EH (cell line): ENCODE measurements at regions not wholly inside any gene's neighbourhood (a gene's known extent, or its start where the extent isn't known, plus 50 kb on each side); places are given as distances from the start of the nearest gene placed in this dataset.
"Not testable (repeated sequence)": the region's sequence is repeated elsewhere in the genome, so short reads cannot be mapped to it uniquely, and the experiment has no call there.

Source experiments
- DNase-seq: peaks from one replicate; pipeline ENCODE4 v3.0.0-alpha.2; 2015; ENCODE audit warnings: low read depth

DNA sequence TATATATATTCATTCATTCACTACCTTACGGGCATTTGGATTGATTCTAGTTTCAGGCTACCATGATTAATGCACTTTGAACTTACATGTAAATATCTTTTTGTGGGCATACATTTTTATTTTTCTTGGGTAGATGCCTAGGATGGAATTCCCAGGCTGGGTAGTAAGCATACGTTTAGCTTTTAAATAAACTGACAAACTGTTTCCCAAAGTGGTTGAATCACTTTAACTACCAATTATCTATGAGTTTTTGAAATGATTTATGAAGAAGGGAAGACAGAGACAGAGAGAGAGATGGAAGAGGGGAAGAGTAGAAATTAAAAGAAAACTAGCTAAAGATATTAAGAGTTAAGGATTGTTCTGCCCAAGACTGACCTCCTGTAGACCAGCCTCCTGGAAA is 612.6 kb downstream of the PSAT1 start:
- peak; percentile 85 for DNase-seq

DNA sequence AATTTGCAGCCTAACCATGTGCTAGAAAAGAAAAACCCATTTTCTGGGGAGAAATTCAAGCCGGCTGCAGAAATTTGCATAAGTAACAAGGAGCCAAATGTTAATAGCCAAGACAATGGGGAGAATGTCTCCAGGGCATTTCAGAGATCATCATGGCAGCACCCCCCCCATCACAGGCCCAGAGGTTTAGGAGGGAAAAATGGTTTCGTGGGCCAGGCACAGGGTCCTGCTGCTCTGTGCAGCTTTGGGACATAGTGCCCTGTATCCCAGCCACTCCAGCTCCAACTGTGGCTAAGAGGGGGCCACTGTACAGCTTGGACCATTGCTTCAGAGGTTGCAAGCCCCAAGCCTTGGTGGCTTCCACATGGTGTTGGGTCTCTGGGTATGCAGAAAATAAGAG is 620.0 kb downstream of the PSAT1 start:
- DNase-seq: not testable (repeated sequence)

DNA sequence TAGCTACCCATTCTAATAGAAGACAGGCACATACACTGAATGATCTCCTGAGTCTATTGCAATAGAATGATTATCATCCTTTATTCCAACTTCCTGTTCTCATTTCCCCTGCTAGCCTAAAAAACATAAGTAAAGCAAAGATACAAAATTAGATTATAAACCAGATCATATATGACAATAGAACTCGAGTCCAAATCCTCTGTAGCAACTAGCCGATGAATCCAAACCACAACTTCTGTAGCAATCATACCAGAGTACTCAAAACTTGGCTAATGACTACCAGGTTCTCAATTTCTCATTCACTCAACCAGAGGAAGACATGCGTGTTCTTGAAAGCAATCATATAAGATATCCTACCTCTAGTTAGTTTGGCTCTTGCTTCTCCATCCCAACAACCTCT is 622.1 kb downstream of the PSAT1 start:
- DNase-seq: no peak

DNA sequence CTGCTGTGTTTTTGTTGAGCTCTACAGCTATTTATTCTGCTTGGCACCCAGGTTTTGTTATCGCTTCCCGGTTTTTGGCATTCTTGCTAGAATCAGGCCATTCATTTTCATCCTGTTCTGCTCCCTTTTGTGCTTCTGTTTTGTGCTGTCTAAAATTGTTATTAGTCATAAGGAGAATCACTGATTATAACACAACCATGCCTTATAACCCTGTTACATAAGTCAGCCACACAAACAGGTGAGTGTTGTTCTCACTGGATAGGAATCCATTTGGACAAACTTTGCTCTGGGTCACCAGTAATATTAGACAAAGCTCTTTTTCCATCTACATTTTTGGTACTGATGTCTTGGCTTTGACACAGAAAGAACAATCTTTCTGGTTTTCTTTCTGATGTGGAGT is 622.8 kb downstream of the PSAT1 start:
- DNase-seq: no peak

DNA sequence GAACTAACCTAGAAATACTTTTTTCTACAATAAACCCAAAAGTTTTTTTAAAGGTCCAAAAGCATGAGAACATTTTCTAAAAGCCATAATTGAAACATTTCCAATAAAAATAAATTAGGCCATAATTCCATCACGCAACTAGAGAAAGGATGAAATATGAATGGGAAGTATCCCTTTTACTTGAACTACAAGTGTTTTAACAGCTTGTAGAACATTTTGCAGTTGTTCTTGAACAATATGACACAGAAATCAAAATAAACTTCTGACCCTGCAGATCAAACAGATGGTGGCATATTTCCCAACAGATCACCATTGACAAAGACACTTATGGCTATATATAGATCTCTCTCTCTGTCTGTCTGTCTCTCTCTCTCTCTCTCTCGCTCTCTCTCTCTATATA is 624.4 kb downstream of the PSAT1 start:
- peak; percentile 40 for DNase-seq

DNA sequence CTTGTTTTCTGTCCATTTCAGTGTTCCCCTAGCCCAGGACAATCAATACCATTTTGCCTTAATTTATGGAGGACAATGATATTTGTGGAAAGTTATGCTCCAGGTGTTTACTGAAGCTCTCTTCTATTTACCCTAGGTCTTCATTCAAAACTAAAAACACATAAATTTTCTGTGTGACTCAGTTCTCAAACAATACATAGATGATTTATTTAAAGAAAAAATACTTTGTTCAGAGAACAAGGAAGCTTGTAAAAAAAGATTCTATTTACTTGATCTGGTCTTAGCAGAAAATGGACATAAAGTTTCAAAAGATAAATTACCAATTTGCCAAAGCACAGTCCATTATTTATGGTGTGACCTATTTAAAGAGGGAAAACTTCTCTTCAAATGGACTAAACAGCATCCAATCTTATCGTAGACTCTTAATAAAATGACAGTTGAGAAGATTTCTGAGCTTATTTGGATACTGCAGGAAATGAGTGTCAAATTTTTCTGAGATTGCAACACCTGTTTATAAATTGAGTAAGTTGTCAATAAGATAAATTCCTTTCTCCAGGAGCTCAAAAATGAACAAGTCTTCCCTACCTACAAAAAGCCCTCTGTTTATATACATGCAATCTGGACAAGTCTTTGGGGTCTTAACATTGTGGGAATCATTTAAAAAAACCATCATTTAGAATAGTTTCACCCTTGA is 627.2 kb downstream of the PSAT1 start:
- no peak for DNase-seq

DNA sequence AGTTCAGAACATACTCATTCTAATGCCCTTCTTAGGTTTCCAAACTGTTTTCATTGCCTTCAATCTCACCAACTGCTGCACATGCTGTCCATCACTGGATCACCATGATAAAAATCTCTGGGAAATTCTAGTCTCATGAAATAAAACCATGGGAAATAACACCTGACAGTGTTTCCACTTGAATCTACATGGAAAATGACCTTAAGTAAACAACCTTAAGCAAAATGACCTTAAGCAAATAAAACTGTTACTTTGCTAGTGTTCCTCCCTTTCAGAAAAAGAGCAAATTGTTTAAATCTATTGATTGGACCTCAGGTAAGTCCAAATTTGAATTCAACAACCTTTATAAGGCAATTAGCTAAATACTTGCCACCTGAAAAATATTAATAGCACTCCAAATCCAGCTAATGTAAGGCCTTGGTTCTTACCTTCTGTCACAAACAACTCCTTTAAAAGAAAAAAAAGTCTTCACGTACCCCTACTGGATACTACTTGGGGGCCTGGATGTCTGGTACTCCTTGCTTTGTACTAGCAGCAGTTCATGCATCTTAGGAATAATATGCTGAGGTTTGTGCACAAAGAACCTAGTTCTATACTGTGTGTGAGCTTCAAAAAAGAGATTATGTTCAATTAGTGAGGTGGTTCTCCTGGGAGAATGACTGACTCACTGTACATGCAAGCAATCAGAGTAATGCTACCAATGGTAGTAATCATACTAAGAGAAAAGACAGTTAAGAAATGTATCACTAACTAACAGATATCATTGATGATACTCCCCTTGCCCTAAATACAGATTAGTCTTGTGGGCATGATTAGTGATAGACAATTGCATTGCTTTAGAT is 630.4 kb downstream of the PSAT1 start:
- DNase-seq: no peak

DNA sequence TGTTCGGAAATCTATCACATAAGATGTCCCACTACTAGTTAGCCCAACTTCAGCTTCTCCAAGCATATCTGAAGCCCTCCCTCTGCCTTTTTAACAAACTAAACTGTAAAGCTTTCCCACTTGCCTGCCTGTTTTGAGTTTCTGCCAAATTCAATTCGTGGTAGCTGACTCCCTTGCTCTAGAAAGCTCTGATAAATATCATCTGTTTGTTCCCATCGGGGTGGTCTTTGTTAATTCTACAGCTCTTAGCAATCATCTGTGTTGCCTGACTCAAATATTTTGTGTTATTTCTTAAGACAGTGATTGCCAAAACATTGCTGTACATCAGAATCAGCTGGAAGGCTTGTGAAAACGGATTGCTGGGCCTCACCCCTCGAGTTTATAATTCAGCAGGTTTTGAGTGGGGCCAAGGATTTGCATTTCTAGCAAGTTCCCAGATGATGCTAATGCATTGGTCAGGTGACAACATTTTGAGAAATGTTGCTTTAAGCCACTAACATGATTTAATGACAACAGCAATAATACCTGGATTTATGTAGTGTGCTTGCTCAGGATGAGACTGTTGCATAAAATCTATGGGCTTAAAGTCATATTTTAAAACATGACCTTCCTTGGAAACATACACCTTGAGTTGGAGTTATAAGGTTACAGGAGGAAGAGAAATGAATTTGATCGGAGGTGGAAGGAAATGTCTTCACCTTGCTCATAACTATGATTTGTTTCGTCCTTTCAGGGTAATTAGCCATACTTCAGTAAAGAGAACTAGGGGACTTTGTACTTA is 631.9 kb downstream of the PSAT1 start:
- DNase-seq: no peak

DNA sequence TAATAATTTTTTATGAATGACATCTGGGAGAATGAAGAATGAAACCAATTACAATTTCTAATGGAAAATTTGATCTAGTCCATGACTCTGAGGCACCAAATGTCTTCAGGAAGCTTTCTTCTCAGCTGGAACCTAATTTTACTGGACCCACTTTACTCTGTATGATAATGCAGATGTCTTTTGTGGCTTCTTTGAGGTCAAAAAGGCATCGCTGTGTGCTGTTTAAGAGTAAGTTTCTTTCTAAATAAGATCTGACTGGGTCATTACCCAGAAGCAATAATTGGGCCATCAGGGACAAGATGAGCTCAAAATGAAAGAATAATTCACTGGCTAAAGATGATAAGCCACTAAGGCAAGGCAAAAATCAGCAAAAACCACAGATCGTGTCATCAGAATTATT is 633.4 kb downstream of the PSAT1 start:
- no peak for DNase-seq

DNA sequence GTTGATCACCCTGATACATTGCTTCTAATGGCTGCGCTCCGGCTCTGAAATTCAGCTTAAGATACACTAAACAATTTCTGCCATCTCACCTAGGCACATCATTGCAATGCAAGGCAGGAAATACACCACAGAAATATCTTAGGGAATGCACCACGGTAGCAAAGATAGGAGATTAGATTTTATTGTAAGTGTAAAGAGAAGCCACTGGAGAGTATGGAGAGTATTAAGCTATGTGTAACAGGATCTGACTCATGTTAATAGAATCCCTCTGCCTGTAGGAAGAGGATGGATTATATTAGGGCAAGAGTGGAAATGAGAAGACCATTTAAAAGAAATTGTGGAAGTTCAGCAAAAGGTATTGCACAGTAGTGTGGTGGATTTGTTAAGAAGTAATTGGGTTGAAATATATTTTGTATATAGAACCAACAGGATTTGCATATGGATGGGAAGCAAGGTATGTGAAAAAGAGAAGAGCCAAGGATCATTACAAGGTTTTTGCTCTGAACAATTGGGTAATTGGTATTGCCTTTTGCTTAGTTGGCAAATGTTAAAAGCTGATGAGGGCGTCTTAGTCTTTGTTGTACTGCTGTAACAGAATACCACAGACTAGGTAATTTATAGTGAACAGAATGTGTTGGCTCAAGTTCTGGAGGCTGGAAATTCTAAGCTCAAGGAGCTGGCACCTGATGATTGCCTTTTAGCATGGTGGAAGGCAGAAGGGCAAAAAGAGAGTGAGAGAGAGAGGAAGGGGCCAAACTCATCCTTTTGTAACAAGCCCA is 636.1 kb downstream of the PSAT1 start:
- peak; percentile 89 for DNase-seq

DNA sequence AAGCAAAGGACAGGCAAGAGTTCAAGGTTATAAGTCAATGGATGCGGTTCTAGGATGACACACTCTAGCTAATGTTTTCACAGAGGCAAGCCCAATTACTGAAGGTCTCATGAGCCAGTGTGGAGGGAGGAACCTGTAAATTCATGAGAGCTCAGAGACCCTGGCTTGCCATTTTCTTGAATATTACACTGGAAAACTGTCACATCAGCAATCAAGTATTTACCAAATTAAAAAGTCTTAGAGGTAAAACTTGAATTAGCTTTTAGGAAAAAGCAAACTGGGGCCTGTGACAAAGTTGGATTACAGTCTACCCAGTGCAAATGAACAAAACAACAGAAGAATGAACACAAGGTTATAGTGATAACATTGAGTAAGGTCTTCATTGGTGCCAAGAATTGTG is 636.9 kb upstream of the TLE4 start:
- DNase-seq: no peak

DNA sequence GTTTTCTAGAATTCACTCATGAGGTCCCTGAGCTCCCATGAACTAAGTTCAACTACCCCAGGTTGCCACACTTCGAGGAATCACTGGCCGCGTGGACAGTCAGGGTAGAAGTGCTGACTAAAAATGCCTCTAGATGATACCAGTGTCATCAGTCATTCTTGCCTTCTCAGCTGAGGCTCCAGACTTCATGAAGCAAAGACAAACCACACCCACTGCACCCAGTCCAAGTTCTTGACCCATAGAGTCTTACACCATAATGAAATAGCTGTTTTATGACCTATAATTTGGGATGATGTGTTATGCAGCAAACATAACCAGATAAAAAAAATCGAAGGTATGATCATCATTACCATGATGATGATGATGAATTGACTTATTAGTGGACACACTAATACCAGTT is 632.9 kb upstream of the TLE4 start:
- DNase-seq: peak; percentile 36

DNA sequence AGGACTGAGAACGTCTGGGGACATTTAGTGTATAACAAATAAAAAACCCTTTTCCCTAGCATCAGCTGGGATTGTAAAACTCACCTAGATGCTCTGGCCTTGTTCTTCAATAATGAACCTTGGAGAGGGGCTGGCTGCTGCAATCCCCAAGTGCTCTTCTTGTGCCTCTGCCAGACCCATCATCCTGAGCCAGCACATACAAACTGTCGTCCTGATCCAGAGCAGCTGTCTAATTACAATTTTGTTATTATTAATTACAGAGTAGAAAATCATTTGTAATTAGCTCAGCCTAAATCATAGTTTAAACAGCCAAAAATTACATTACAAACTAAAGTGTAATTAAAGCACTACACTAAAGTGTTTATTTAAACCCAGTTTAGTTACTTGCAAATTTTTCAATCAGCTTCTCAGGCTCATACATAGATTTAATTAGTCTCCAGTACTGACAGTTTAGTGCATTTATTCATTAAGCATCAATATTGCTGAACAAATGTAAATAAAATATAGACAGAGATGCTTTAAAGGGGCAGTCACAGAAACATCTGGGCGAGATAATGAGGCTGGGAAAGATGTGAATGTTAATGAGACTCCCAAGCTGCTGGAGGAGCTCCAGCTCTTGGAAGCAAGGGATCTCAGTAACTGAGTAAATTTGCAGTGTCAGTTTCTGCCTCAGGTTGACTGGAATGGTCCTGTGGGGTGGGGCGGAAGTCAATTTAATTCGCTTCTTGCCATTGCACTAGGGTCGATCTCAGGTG is 632.3 kb upstream of the TLE4 start:
- peak; percentile 31 for DNase-seq

DNA sequence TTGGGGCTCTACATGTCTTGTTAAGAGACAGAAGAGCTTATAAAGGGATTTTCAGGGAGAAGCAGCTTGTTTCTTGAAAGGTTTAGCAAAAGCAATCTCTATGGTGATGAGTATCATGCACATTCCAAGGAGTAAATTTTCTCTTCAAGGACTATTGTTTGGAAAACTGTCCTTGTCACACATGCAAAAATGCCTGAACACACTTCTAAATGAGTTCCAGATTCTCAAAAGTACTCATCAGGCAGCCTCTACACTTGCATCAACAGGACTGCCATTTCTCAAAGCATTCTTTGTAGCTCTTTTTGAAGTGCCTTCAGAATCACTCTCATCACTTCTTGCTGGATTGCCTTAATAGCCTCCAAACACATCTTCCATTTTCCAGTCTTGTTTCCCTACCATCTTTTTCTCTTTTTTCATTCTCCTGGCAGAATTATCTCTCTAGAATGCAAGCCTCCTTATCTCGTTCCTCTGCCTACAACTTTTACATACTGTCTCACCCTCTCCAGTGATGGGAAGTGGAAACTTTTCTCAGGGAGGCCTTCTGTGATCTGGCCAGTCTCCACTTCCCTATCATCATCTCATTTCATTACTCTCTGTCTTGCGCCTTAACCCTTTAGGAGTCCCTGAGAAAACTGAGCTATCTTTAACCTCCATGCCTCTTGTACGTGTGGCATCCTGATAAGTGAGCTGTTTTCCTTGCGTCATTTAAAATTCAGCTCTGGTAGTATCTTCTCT is 631.5 kb upstream of the TLE4 start:
- peak; percentile 51 for DNase-seq

DNA sequence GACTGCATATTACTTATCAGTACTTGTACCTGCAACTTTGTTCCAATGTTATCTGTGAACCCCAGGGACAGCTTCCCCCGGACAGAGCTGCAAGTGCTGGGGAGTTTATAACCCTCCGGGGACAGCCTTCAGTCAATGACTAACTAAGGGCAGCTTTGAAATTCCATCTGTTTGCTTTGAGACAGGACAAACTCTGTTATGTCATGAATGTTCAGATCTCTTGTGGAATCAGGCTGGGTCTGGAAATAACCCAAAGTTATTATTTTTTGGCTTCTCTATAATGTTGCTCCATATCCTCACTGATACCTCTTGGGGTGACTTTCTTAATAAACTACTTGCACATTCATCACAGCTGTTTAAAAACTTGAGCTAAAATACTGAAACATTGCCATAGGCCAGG is 617.5 kb upstream of the TLE4 start:
- peak; percentile 50 for DNase-seq

DNA sequence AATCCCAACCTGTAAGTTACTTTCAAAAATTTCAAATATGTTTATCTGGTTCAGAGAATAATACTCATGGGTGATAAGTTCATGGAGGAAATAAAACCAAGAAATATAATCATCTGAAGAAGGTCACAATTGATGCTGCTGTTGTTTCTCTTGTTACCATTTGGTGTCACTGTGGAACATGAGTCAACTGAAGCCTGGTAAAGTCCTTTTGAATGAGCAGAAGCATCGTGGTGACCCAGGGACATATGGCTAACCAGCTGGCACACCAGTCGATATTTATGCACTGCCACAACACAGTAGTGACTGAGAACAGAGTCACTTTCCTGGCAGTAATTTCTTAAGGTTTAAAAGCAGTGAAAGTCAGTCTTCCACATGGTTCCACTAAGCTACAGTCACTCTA is 612.9 kb upstream of the TLE4 start:
- no peak for DNase-seq

DNA sequence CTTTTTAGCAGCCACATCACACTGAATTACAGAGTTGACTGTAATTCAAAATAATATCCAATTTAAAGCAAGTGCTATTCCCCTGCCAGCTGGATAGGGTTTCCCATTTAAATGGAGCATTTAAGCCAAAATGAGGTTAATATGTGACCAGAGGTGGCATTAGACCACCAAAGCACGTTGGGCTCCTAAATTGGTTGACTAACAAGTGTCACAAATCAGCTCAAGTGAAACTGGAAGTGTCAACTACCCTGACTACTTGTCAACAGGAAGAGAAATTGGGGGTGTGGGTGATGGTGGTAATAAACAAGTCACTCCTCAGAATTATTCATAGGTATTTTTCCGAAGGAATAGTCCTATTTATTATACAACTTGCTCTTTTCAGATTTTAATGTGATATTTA is 609.6 kb upstream of the TLE4 start:
- no peak for DNase-seq

DNA sequence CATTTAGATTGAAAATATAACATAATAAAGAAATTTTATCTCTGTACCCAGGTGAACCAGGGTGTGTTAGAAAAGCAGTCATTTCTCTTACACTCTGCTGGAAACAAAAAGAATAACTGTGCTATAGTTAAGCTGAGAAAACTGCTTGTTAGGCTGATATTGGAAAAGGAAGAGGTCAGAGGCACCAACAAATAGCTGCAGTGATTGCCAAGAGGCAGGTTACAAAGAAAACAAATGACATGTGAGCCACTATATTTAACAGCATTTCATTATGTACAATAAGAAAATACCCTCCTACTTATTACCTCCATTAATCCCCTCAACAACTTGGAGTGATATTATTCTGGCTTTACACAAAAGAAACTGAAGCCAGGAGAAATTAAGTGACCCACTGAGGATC is 607.9 kb upstream of the TLE4 start:
- DNase-seq: no peak

DNA sequence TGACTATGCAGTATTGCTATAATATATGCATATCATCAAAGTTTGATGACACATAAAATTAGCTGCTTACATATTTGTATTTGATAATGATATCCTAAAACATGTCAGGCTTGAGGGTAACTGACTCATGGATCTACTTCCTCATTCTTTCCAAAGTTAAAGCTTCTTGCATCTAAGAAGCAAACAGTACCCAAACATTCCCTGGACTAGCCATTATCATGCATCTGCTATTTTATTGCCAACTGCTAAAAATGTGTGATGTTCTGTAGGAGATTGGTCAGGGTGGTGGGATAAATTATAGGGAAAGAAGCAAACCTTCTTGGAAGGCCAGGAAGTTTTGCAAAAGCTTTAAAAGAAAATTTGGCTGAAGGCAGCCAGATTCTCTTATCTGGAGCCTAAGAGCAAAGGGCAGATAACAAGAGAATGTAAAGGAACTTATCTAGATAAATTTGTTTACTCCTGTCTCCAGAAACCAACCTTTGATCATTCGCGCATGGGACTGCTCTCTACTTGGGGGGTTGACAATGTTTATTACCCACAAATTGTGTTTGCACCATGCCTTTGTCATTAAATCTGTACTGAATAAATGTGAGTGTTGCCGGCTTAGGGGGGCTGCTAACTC is 604.1 kb upstream of the TLE4 start:
- peak; percentile 68 for DNase-seq

DNA sequence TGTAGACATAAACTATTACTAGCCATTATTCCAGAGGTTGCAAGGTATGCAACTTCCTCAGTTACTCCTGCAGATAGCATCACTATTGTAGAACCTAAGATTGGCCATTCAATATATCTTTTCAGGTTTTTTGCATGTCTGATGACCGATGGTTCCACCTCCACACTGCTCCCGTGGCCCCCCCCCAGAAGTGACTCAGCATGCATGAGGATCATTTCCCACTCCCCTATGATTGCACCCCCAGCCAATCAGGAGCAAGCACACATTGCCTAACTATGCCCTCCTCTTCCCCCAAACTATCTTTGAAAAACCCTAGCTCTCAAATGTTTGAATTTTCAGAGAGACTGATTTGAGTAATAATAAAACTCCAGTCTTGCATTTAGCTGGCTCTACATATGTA is 601.4 kb upstream of the TLE4 start:
- no peak for DNase-seq
